DMS 273 (cell line): ENCODE measurements at regions not wholly inside any gene's neighbourhood (a gene's known extent, or its start where the extent isn't known, plus 50 kb on each side); places are given as distances from the start of the nearest gene placed in this dataset.
"Not testable (repeated sequence)": the region's sequence is repeated elsewhere in the genome, so short reads cannot be mapped to it uniquely, and the experiment has no call there.

ENCODE experiments used
- DNase-seq: peaks from one replicate; lab custom pipeline; 2025; ENCODE audit not compliant: unreplicated experiment; lab: John Stamatoyannopoulos, UW

GRCh38 chr6:140185991-140186390 is 811.5 kb upstream of the CITED2 start:
- DNase-seq = no peak

GRCh38 chr6:140183881-140184280 is 809.4 kb upstream of the CITED2 start:
- no peak for DNase-seq

GRCh38 chr6:140182821-140183220 is 808.4 kb upstream of the CITED2 start:
- DNase-seq = no peak

GRCh38 chr6:140181876-140182275 is 807.4 kb upstream of the CITED2 start:
- no peak for DNase-seq

- no peak for DNase-seq
Observed at GRCh38 chr6:140180306-140180705, 805.9 kb upstream of the CITED2 start.

- DNase-seq = no peak
Observed at GRCh38 chr6:140178935-140179334, 804.5 kb upstream of the CITED2 start.

GRCh38 chr6:140178520-140178919 is 804.1 kb upstream of the CITED2 start:
- peak; percentile 11 for DNase-seq

GRCh38 chr6:140176306-140176705 is 801.9 kb upstream of the CITED2 start:
- no peak for DNase-seq

- no peak for DNase-seq
Observed at GRCh38 chr6:140175486-140175885, 801.0 kb upstream of the CITED2 start.

GRCh38 chr6:140174524-140174923 is 800.1 kb upstream of the CITED2 start:
- no peak for DNase-seq

- DNase-seq = no peak
Observed at GRCh38 chr6:140168365-140168764, 793.9 kb upstream of the CITED2 start.

- no peak for DNase-seq
Observed at GRCh38 chr6:140160909-140161308, 786.5 kb upstream of the CITED2 start.

- DNase-seq = no peak
Observed at GRCh38 chr6:140160494-140160893, 786.0 kb upstream of the CITED2 start.

GRCh38 chr6:140156131-140156530 is 781.7 kb upstream of the CITED2 start:
- no peak for DNase-seq

GRCh38 chr6:140155451-140156126 is 781.1 kb upstream of the CITED2 start:
- no peak for DNase-seq

GRCh38 chr6:140153703-140154102 is 779.3 kb upstream of the CITED2 start:
- no peak for DNase-seq

- not testable (repeated sequence) for DNase-seq
Observed at GRCh38 chr6:140147825-140148814, 773.7 kb upstream of the CITED2 start.

GRCh38 chr6:140140891-140141290 is 766.4 kb upstream of the CITED2 start:
- no peak for DNase-seq

- no peak for DNase-seq
Observed at GRCh38 chr6:140138311-140139010, 764.0 kb upstream of the CITED2 start.

GRCh38 chr6:140134224-140134623 is 759.8 kb upstream of the CITED2 start:
- peak; percentile 75 for DNase-seq

- no peak for DNase-seq
Observed at GRCh38 chr6:140130074-140130473, 755.6 kb upstream of the CITED2 start.
